ENCODE measurements at regions not wholly inside any gene's neighbourhood (a gene's known extent, or its start where the extent isn't known, plus 50 kb on each side); places are given as distances from the start of the nearest gene placed in this dataset.

DNA sequence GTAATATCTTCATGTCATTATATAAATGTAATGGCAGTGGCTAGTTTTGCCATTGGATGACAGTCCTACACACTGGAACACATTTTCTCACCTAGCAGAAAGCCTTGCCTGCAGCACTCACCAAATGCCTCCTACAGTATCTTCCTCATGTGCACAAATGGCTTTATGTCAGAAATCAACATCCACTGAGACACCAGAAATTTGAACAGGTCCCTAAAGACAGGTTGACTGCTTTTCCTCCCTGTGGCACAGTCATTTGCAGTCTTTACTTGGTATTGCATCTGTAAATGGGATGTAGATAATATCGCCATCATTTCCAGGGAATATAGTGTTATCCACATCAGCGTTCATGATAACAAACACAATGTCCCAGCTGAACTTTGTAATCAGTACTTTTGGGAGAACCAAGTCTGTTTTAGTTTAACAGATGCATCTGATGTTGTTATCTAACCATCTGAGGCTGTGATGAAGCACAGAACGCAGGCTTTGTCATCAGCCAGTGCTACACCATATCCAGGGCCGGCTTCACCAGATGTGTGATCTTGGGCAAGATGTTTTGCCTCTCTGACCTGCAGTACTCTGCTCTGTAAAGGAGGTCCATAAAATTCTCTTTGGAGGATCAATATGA lies 83.9 kb upstream of the TAS2R1 start:
- H3K4me3 Mint-ChIP-seq, result no peak overlapping the region
- no peaks in the 10 kb centered on the region for H3K27me3 Mint-ChIP-seq
- ATAC-seq (replicated peaks; ENCODE audit: extremely low read depth, poor library complexity, severe bottlenecking) (no peak), DNase-seq (ENCODE audit: low spot score in 2 of 2) (no peak)
- no peaks in the 10 kb centered on the region for H3K36me3 Mint-ChIP-seq (ENCODE audit: insufficient read depth)
- H3K4me1 Mint-ChIP-seq, result no peaks in the 10 kb centered on the region
- H3K27ac Mint-ChIP-seq (ENCODE audit: low read depth), result no peak overlapping the region
- H3K9me3 Mint-ChIP-seq, result peaks cover 16% of the 10 kb centered on the region

GRCh38 chr5:9713356-9713755 lies 83.2 kb upstream of the TAS2R1 start:
- no peak for ATAC-seq (replicated peaks; ENCODE audit: extremely low read depth, poor library complexity, severe bottlenecking)
- no peak for DNase-seq (ENCODE audit: low spot score in 2 of 2)
- no peaks in the 10 kb centered on the region for H3K27me3 Mint-ChIP-seq
- peaks cover 20% of the 10 kb centered on the region for H3K9me3 Mint-ChIP-seq
- no peaks in the 10 kb centered on the region for H3K36me3 Mint-ChIP-seq (ENCODE audit: insufficient read depth)
- no peak overlapping the region for H3K4me3 Mint-ChIP-seq
- H3K27ac Mint-ChIP-seq (ENCODE audit: low read depth), result no peak overlapping the region
- H3K4me1 Mint-ChIP-seq, result no peaks in the 10 kb centered on the region

GRCh38 chr5:9712911-9713310 lies 82.8 kb upstream of the TAS2R1 start:
- peaks cover 20% of the 10 kb centered on the region for H3K9me3 Mint-ChIP-seq
- DNase-seq (ENCODE audit: low spot score in 2 of 2) (no peak), ATAC-seq (replicated peaks; ENCODE audit: extremely low read depth, poor library complexity, severe bottlenecking) (no peak)
- no peaks in the 10 kb centered on the region for H3K27me3 Mint-ChIP-seq
- H3K4me3 Mint-ChIP-seq, result no peak overlapping the region
- no peaks in the 10 kb centered on the region for H3K36me3 Mint-ChIP-seq (ENCODE audit: insufficient read depth)
- no peak overlapping the region for H3K27ac Mint-ChIP-seq (ENCODE audit: low read depth)
- no peaks in the 10 kb centered on the region for H3K4me1 Mint-ChIP-seq

DNA sequence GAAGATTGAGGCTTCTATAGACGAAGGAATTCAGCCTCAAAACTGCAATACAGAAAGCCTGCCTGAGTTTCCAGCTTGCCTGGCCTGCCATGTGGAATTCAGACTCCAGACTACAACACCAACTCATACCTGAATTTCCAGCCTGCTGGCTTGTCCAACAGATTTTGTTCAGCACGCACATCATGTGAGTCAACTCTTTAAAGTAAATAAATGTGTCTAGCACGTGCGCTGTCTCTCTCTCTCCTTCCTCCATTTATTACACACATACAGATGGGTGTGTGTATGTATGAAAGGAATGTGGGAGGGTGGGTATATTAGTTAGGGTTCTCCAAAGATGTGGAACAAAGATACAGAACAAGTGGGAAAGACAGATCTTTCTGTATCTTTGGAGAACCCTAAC lies 82.4 kb upstream of the TAS2R1 start:
- H3K36me3 Mint-ChIP-seq (ENCODE audit: insufficient read depth), result no peaks in the 10 kb centered on the region
- no peaks in the 10 kb centered on the region for H3K27me3 Mint-ChIP-seq
- no peak for DNase-seq (ENCODE audit: low spot score in 2 of 2)
- H3K4me3 Mint-ChIP-seq, result no peak overlapping the region
- no peak for ATAC-seq (replicated peaks; ENCODE audit: extremely low read depth, poor library complexity, severe bottlenecking)
- H3K4me1 Mint-ChIP-seq, result no peaks in the 10 kb centered on the region
- H3K9me3 Mint-ChIP-seq, result peaks cover 20% of the 10 kb centered on the region
- H3K27ac Mint-ChIP-seq (ENCODE audit: low read depth), result no peak overlapping the region

DNA sequence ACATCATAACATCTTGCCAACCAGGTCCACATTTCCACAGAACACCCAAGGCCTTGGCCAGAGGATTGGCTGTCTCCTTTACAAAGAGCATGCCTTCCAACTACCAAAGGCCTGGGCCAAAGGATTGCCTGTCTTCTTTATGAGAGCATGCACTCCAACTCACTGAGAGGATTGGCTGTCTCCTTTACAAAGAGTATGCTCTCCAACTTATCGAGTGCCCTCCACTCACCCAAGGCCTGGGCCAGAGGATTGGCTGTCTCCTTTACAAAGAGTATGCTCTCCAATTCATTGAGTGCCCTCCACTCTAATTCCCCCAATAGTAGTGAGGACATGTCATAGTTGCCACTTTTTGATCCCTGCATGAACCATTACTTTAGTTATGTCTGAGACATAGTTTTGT lies 79.9 kb upstream of the TAS2R1 start:
- Mint-ChIP-seq H3K4me3 (no peak overlapping the region), H3K36me3 (ENCODE audit: insufficient read depth) (no peaks in the 10 kb centered on the region), H3K9me3 (peaks cover 15% of the 10 kb centered on the region), H3K4me1 (no peaks in the 10 kb centered on the region), H3K27me3 (no peaks in the 10 kb centered on the region), H3K27ac (ENCODE audit: low read depth) (no peak overlapping the region)
- ATAC-seq (replicated peaks; ENCODE audit: extremely low read depth, poor library complexity, severe bottlenecking) (no peak), DNase-seq (ENCODE audit: low spot score in 2 of 2) (no peak)

DNA sequence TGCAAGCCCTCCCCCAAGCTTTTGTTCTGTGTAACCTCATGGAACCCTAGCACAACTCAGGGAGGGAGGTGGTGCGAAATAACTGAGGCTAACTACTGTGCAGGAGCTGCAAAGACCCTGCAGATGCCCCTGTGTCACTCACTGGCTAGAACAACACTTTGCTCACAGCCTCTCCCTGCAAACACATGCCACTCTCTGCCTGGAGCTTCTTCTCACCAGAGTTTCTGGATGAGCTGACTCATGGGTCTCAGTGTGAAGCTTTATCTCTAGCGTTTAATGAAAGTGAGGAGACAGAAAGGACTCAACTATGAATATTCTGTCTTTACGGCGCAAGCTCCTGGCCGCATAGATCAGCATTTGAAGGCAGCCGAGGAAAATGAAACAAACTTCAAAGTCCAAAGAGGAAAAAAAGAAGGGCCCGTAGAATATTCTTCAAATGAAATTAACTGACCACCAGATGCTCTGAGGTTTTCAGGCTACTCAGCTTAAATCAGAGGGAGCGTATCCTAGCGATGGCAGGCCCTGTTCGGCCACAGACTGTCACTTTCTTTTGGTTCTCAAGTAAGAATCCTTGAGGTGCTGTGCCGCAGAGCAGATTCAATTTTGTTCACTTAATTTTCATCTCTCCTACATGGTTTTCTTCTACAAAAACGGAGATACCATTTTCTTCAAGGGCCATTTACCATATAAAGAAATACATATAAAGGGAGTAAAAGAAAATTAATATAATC lies 77.7 kb upstream of the TAS2R1 start:
- Mint-ChIP-seq H3K9me3 (peaks cover 11% of the 10 kb centered on the region), H3K27me3 (no peaks in the 10 kb centered on the region), H3K36me3 (ENCODE audit: insufficient read depth) (no peaks in the 10 kb centered on the region), H3K4me1 (no peaks in the 10 kb centered on the region), H3K4me3 (no peak overlapping the region), H3K27ac (ENCODE audit: low read depth) (no peak overlapping the region)
- DNase-seq (ENCODE audit: low spot score in 2 of 2), result no peak
- no peak for ATAC-seq (replicated peaks; ENCODE audit: extremely low read depth, poor library complexity, severe bottlenecking)

DNA sequence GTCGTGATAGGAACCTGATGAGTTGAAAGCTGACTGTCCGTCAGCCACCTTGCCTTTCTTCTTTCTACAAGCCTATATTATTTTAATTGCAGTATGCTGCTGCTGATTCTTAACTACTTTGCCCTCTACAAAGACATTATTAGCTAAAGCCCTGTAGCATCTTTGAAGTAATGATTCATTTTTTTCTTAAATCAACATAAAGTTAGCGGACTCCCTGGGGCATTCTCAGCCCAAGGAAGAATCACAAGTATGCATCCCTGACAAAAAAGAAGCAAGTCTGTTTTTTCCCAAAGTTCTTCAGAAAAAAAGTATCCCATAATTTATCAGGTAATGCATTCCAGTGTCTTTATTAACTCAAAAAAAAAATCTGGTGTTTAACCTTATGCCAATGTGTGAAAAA lies 69.5 kb upstream of the TAS2R1 start:
- no peaks in the 10 kb centered on the region for H3K36me3 Mint-ChIP-seq (ENCODE audit: insufficient read depth)
- H3K27me3 Mint-ChIP-seq, result no peaks in the 10 kb centered on the region
- peaks cover 29% of the 10 kb centered on the region for H3K9me3 Mint-ChIP-seq
- H3K4me1 Mint-ChIP-seq, result no peaks in the 10 kb centered on the region
- ATAC-seq (replicated peaks; ENCODE audit: extremely low read depth, poor library complexity, severe bottlenecking), result no peak
- DNase-seq (ENCODE audit: low spot score in 2 of 2), result no peak
- no peak overlapping the region for H3K4me3 Mint-ChIP-seq
- H3K27ac Mint-ChIP-seq (ENCODE audit: low read depth), result no peak overlapping the region

GRCh38 chr5:9698841-9699240 lies 68.7 kb upstream of the TAS2R1 start:
- Mint-ChIP-seq H3K27me3 (no peaks in the 10 kb centered on the region), H3K36me3 (ENCODE audit: insufficient read depth) (no peaks in the 10 kb centered on the region), H3K4me3 (no peak overlapping the region), H3K4me1 (no peaks in the 10 kb centered on the region), H3K9me3 (peaks cover 29% of the 10 kb centered on the region), H3K27ac (ENCODE audit: low read depth) (no peak overlapping the region)
- DNase-seq (ENCODE audit: low spot score in 2 of 2) (no peak), ATAC-seq (replicated peaks; ENCODE audit: extremely low read depth, poor library complexity, severe bottlenecking) (no peak)

- Mint-ChIP-seq H3K4me3 (no peak overlapping the region), H3K36me3 (ENCODE audit: insufficient read depth) (no peaks in the 10 kb centered on the region), H3K27ac (ENCODE audit: low read depth) (no peak overlapping the region), H3K9me3 (peaks cover 29% of the 10 kb centered on the region), H3K4me1 (no peaks in the 10 kb centered on the region), H3K27me3 (no peaks in the 10 kb centered on the region)
- DNase-seq (ENCODE audit: low spot score in 2 of 2) (no peak), ATAC-seq (replicated peaks; ENCODE audit: extremely low read depth, poor library complexity, severe bottlenecking) (no peak)
Measured at GRCh38 chr5:9698125-9698826, 68.1 kb upstream of the TAS2R1 start.

DNA sequence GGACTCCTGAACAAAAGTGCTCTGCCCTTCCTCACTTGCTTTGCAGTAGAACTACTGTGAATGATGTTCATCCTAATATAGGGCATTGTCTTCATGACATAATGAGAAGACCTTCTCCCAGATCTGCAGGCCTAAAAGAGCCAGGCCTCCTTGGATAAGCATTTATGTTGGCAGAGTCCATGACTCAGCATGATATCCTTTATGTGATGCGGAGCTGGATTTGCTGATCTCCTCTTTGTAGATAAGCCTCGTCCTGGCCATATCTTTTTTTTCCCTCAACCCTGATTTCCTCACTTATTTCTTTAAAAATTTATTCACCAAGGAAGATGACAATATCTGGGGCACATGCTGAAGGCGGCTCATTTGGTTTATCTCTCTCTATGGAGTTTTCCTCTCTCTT lies 62.4 kb upstream of the TAS2R1 start:
- ATAC-seq (replicated peaks; ENCODE audit: extremely low read depth, poor library complexity, severe bottlenecking) (no peak), DNase-seq (ENCODE audit: low spot score in 2 of 2) (no peak)
- no peaks in the 10 kb centered on the region for H3K4me1 Mint-ChIP-seq
- no peak overlapping the region for H3K4me3 Mint-ChIP-seq
- H3K27me3 Mint-ChIP-seq, result no peaks in the 10 kb centered on the region
- peaks cover 14% of the 10 kb centered on the region for H3K9me3 Mint-ChIP-seq
- no peaks in the 10 kb centered on the region for H3K36me3 Mint-ChIP-seq (ENCODE audit: insufficient read depth)
- no peak overlapping the region for H3K27ac Mint-ChIP-seq (ENCODE audit: low read depth)

GRCh38 chr5:9691261-9691660 lies 61.1 kb upstream of the TAS2R1 start:
- H3K27me3 Mint-ChIP-seq, result no peaks in the 10 kb centered on the region

DNA sequence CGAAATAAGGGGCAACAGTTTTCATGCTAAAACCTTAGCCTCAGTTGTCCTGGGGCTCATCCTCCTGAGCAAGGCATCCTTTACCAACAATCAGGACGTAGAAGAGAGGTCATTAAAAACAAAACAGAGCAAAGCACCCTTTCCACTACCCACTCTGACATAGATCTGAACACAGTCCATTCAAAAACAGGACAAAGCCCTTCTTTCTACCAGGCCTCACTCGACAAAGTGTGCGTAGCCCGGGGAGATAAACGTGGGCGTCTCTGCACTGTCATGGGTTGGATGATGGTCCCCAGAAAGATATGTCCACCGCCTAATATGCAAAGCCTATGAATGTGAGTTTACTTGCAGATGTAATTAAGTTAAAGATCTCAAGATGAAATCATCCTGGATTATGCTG lies 60.6 kb upstream of the TAS2R1 start:
- peaks cover 8% of the 10 kb centered on the region for H3K9me3 Mint-ChIP-seq
- H3K4me1 Mint-ChIP-seq, result no peaks in the 10 kb centered on the region
- ATAC-seq (replicated peaks; ENCODE audit: extremely low read depth, poor library complexity, severe bottlenecking) (no peak), DNase-seq (ENCODE audit: low spot score in 2 of 2) (no peak)
- no peaks in the 10 kb centered on the region for H3K36me3 Mint-ChIP-seq (ENCODE audit: insufficient read depth)
- H3K27me3 Mint-ChIP-seq, result no peaks in the 10 kb centered on the region
- no peak overlapping the region for H3K4me3 Mint-ChIP-seq
- H3K27ac Mint-ChIP-seq (ENCODE audit: low read depth), result no peak overlapping the region

More at GRCh38 chr5:9691261-9691660, 61.1 kb upstream of the TAS2R1 start:
- ATAC-seq (replicated peaks; ENCODE audit: extremely low read depth, poor library complexity, severe bottlenecking) (no peak), DNase-seq (ENCODE audit: low spot score in 2 of 2) (no peak)
- Mint-ChIP-seq H3K4me3 (no peak overlapping the region), H3K4me1 (no peaks in the 10 kb centered on the region), H3K9me3 (peaks cover 9% of the 10 kb centered on the region), H3K36me3 (ENCODE audit: insufficient read depth) (no peaks in the 10 kb centered on the region), H3K27ac (ENCODE audit: low read depth) (no peak overlapping the region)

GRCh38 chr5:9686216-9686615 lies 56.1 kb upstream of the TAS2R1 start:
- no peak for ATAC-seq (replicated peaks; ENCODE audit: extremely low read depth, poor library complexity, severe bottlenecking)
- Mint-ChIP-seq H3K4me3 (no peak overlapping the region), H3K4me1 (no peaks in the 10 kb centered on the region), H3K9me3 (peaks cover 10% of the 10 kb centered on the region), H3K27ac (ENCODE audit: low read depth) (no peak overlapping the region), H3K27me3 (no peaks in the 10 kb centered on the region), H3K36me3 (ENCODE audit: insufficient read depth) (no peaks in the 10 kb centered on the region)
- DNase-seq (ENCODE audit: low spot score in 2 of 2), result no peak
